GM19372 (cell line): ENCODE measurements at regions not wholly inside any gene's neighbourhood (a gene's known extent, or its start where the extent isn't known, plus 50 kb on each side); places are given as distances from the start of the nearest gene placed in this dataset.
A peak's percentile ranks its signal among the peaks of the same experiment; 100 is the strongest.

Experiments used
- ATAC-seq: cut with Tn5 transposase; IDR thresholded peaks from one replicate; pipeline ENCODE4 v1.9.1; 2021; ENCODE audit warnings: mild to moderate bottlenecking, low read depth, moderate library complexity; ENCODE audit not compliant: unreplicated experiment

GRCh38 chr13:68380041-68380973 is 1150.2 kb upstream of the PCDH9 start:
- no peak for ATAC-seq

- ATAC-seq, result no peak
Observed at GRCh38 chr13:68378294-68378693, 1148.2 kb upstream of the PCDH9 start.

- ATAC-seq, result no peak
Observed at GRCh38 chr13:68375004-68375403, 1144.9 kb upstream of the PCDH9 start.

GRCh38 chr13:68369739-68370138 is 1139.6 kb upstream of the PCDH9 start:
- ATAC-seq, result no peak

GRCh38 chr13:68368922-68369321 is 1138.8 kb upstream of the PCDH9 start:
- ATAC-seq, result no peak

- ATAC-seq, result no peak
Observed at GRCh38 chr13:68359105-68359504, 1129.0 kb upstream of the PCDH9 start.

GRCh38 chr13:68358294-68358705 is 1128.2 kb upstream of the PCDH9 start:
- ATAC-seq, result no peak

GRCh38 chr13:68350554-68350953 is 1120.4 kb upstream of the PCDH9 start:
- no peak for ATAC-seq

- ATAC-seq, result no peak
Observed at GRCh38 chr13:68347220-68347619, 1117.1 kb upstream of the PCDH9 start.

- no peak for ATAC-seq
Observed at GRCh38 chr13:68345963-68346531, 1115.9 kb upstream of the PCDH9 start.

- ATAC-seq, result no peak
Observed at GRCh38 chr13:68323124-68323523, 1093.0 kb upstream of the PCDH9 start.

GRCh38 chr13:68319384-68319783 is 1089.2 kb upstream of the PCDH9 start:
- ATAC-seq, result no peak

GRCh38 chr13:68304286-68304893 is 1074.3 kb upstream of the PCDH9 start:
- ATAC-seq, result peak; percentile 67

- ATAC-seq, result no peak
Observed at GRCh38 chr13:68293631-68294030, 1063.5 kb upstream of the PCDH9 start.

GRCh38 chr13:68292601-68293000 is 1062.5 kb upstream of the PCDH9 start:
- ATAC-seq, result no peak

- ATAC-seq, result no peak
Observed at GRCh38 chr13:68291595-68291994, 1061.5 kb upstream of the PCDH9 start.

GRCh38 chr13:68275758-68276157 is 1045.6 kb upstream of the PCDH9 start:
- no peak for ATAC-seq

GRCh38 chr13:68272652-68273051 is 1042.5 kb upstream of the PCDH9 start:
- ATAC-seq, result no peak

GRCh38 chr13:68264692-68265091 is 1034.6 kb upstream of the PCDH9 start:
- ATAC-seq, result no peak

- no peak for ATAC-seq
Observed at GRCh38 chr13:68261105-68261504, 1031.0 kb upstream of the PCDH9 start.

- no peak for ATAC-seq
Observed at GRCh38 chr13:68257111-68257842, 1027.1 kb upstream of the PCDH9 start.
